Ovary (tissue), 7 donors: ENCODE measurements at regions not wholly inside any gene's neighbourhood (a gene's known extent, or its start where the extent isn't known, plus 50 kb on each side); places are given as distances from the start of the nearest gene placed in this dataset.
"Not testable (repeated sequence)": the region's sequence is repeated elsewhere in the genome, so short reads cannot be mapped to it uniquely, and the experiment has no call there.

ENCODE experiments used
- DNase-seq, 5 donors: peaks; one replicate each; pipeline ENCODE4 v3.0.0-alpha.2; 2019 to 2020
- H3K27ac ChIP-seq, 2 donors: fragments of 200-600 bp; one replicate each; pipeline versions ENCODE4 v1.5.1 to v1.8.0; 2019 to 2022
- H3K27me3 ChIP-seq: fragments of 200-600 bp; one replicate; pipeline ENCODE4 v1.8.0; 2022
- H3K36me3 ChIP-seq: fragments of 200-600 bp; sonication (generic); one replicate; pipeline ENCODE4 v1.5.1; 2019
- H3K4me1 ChIP-seq: one replicate; pipeline ENCODE4 v1.8.1; 2013; ENCODE audit warnings: mild to moderate bottlenecking, moderate library complexity; ENCODE audit not compliant: insufficient read depth
- H3K4me3 ChIP-seq: fragments of 200-600 bp; sonication (generic); one replicate; pipeline ENCODE4 v1.5.1; 2017
- H3K9me3 ChIP-seq, 2 donors: fragments of 200-600 bp in 1 of 2; sonication (generic) in 1 of 2; one replicate each; pipeline versions ENCODE4 v1.5.1 to v1.8.1; 2013 to 2019; ENCODE audit warnings: mild to moderate bottlenecking in 1 of 2, moderate library complexity in 1 of 2
- CTCF ChIP-seq, 3 donors: fragments of 450-650 bp in 2 of 3; fragments of 200-600 bp in 1 of 3; IDR thresholded peaks; one replicate each; pipeline versions ENCODE4 v1.5.1 to v1.8.0; 2016 to 2022; ENCODE audit warnings: antibody characterized with exemption in 3 of 3, mild to moderate bottlenecking in 1 of 3
- EP300 ChIP-seq: sonication (generic); formaldehyde crosslinking; IDR thresholded peaks from one replicate; pipeline ENCODE4 v1.6.1; 2017; ENCODE audit warnings: antibody characterized with exemption
- POLR2A ChIP-seq: fragments of 450-650 bp; IDR thresholded peaks from one replicate; pipeline ENCODE4 v1.6.1; 2017; ENCODE audit warnings: antibody characterized with exemption, mild to moderate bottlenecking, moderate library complexity
- WGBS, 3 donors: extraction: QIAGEN DNeasy Blood & Tissue Kit in 1 of 3; methylation state at CpG; one replicate each; pipeline versions ENCODE4 v1.1.5 to v1.1.7; 2013 to 2017; 5-methylcytosine and 5-hydroxymethylcytosine counted together
- intact Hi-C, 4 donors: fragments of 100-400 bp; cut with DNase I; formaldehyde crosslinking; loops; one replicate each; pipeline versions ENCODE4 v1.11.0 to v1.15.1; 2022 to 2023
- donor health status: DM: no; HTN: no; CAD: no; lungs with moderate emphysema.
- donor health status: DM: no; HTN: no; CAD: no.
- donor health status: Bipolar disorder and iron deficiency.
- donor health status: DM: no; HTN: no; CAD: no.
- donor health status: DM: yes; HTN: yes; CAD: no.

GRCh38 chr20:26169506-26169905 lies 472.9 kb upstream of the ZNF337 start:
- H3K4me1 ChIP-seq, result no peaks in the 10 kb centered on the region
- H3K27me3 ChIP-seq, result no peaks in the 10 kb centered on the region
- no peaks in the 10 kb centered on the region for H3K9me3 ChIP-seq
- H3K36me3 ChIP-seq, result no peaks in the 10 kb centered on the region
- H3K27ac ChIP-seq, result no peak overlapping the region
- no peak overlapping the region for H3K4me3 ChIP-seq
- no peak for DNase-seq
- 39 to 64% (median 39%) methylated on average over 2 of the region's 2 CpGs for WGBS, 3 donors
- TF ChIP-seq POLR2A, result no peak
- TF ChIP-seq EP300, result no peak
- no peak for TF ChIP-seq CTCF (IDR thresholded peaks at IDR 0.05)
- intact Hi-C loops, result no loop called here

GRCh38 chr20:26167499-26167898 lies 470.8 kb upstream of the ZNF337 start:
- no peaks in the 10 kb centered on the region for H3K36me3 ChIP-seq
- WGBS, 3 donors, result 29 to 45% (median 40%) methylated on average over 2 of the region's 2 CpGs
- no peak for TF ChIP-seq EP300
- no peak for TF ChIP-seq POLR2A
- TF ChIP-seq CTCF (IDR thresholded peaks at IDR 0.05), result no peak
- H3K4me3 ChIP-seq, result no peak overlapping the region
- H3K27ac ChIP-seq, result no peak overlapping the region
- no peaks in the 10 kb centered on the region for H3K4me1 ChIP-seq
- DNase-seq, result no peak
- H3K27me3 ChIP-seq, result no peaks in the 10 kb centered on the region
- intact Hi-C loops, result no loop called here
- no peaks in the 10 kb centered on the region for H3K9me3 ChIP-seq

GRCh38 chr20:26163890-26164289 lies 467.2 kb upstream of the ZNF337 start:
- Histone ChIP-seq H3K4me3 (no peak overlapping the region), H3K27me3 (no peaks in the 10 kb centered on the region), H3K9me3 (no peaks in the 10 kb centered on the region), H3K36me3 (no peaks in the 10 kb centered on the region), H3K4me1 (no peaks in the 10 kb centered on the region), H3K27ac (no peak overlapping the region)
- intact Hi-C loops, result no loop called here
- no peak for DNase-seq
- WGBS, 3 donors, result 67 to 77% (median 67%) methylated on average over 2 of the region's 2 CpGs
- TF ChIP-seq EP300 (no peak), POLR2A (no peak), CTCF (IDR thresholded peaks at IDR 0.05) (no peak)

- intact Hi-C loops, H3K36me3 ChIP-seq, H3K9me3 ChIP-seq, H3K4me3 ChIP-seq, H3K27me3 ChIP-seq, H3K27ac ChIP-seq, H3K4me1 ChIP-seq, DNase-seq: not testable (repeated sequence)
- 80 to 85% (median 82%) methylated on average over 5 of the region's 5 CpGs for WGBS, 3 donors
Observed at GRCh38 chr20:26163151-26163550, 466.5 kb upstream of the ZNF337 start.

GRCh38 chr20:26161741-26162140 lies 465.1 kb upstream of the ZNF337 start:
- H3K27ac ChIP-seq, H3K27me3 ChIP-seq, DNase-seq, H3K4me3 ChIP-seq, H3K9me3 ChIP-seq, H3K36me3 ChIP-seq, H3K4me1 ChIP-seq, intact Hi-C loops: not testable (repeated sequence)
- 80 to 86% (median 82%) methylated on average over 3 of the region's 3 CpGs for WGBS, 3 donors

- intact Hi-C loops, DNase-seq, H3K4me1 ChIP-seq: not testable (repeated sequence)
Observed at GRCh38 chr20:26160916-26161315, 464.3 kb upstream of the ZNF337 start.

More at GRCh38 chr20:26160916-26161315, 464.3 kb upstream of the ZNF337 start:
- H3K36me3 ChIP-seq, H3K9me3 ChIP-seq, H3K27me3 ChIP-seq, H3K4me3 ChIP-seq, H3K27ac ChIP-seq: not testable (repeated sequence)
- WGBS, 3 donors, result 13 to 15% (median 14%) methylated on average over 2 of the region's 2 CpGs
